ENCODE measurements at regions not wholly inside any gene's neighbourhood (a gene's known extent, or its start where the extent isn't known, plus 50 kb on each side); places are given as distances from the start of the nearest gene placed in this dataset.

DNA sequence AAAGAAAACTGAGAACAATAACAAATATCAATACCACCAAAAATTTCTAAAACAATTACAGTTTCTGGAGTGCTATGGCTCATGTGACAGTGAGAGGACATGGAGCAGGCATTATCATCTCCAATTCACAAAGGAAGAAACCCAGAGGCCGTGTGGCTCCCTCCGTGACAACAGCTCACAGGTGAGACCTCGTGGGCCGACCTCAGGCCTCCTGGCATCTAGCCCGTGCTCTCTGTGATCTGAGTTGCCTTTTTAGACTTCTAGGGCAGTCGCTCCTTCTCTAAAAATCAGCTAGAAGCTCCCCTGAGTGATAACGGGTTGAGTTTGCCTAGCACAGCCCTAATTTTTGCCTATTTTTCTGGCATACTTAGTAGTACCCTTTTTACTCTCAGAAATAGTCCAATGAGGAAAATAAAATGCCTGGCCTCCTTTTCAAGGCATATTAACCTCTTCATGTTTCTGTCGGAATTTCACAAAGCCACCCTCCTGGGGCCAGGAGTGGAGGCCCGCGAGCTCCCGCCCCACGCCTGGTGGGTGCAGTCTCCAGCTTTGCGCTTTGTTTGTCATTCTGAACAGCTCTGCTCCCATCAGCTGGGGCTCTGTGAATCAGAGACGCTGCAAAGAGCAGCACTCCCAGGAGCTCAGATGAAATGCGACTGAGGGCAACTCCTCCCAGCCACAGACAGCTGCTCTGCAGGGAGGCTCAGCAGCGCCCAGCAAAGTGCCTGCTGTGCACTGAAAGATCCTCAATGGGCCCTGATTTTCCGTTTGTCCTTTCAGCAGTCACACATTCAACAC is 292.5 kb downstream of the UQCRFS1 start:
- DNase-seq, result no peak

DNA sequence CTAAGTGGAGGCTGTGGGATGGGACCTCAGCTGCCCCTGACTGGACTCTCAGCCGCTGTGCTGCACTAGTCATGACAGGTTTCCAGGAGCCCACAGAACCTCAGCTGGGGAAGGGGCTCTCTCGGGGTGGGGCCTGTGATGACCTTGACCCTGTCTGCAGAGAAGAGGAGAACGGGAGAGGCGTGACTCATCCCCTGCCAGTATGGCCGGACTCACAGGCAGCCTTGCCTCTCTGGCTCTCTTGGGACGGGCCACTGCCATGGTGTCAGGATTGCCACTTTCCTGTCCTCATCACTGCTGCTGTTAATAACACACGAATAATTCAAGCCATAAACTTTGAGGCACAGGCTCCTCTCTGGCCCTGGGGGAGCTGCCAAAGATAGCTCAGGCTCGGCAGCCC is 295.3 kb downstream of the UQCRFS1 start:
- DNase-seq, result no peak

DNA sequence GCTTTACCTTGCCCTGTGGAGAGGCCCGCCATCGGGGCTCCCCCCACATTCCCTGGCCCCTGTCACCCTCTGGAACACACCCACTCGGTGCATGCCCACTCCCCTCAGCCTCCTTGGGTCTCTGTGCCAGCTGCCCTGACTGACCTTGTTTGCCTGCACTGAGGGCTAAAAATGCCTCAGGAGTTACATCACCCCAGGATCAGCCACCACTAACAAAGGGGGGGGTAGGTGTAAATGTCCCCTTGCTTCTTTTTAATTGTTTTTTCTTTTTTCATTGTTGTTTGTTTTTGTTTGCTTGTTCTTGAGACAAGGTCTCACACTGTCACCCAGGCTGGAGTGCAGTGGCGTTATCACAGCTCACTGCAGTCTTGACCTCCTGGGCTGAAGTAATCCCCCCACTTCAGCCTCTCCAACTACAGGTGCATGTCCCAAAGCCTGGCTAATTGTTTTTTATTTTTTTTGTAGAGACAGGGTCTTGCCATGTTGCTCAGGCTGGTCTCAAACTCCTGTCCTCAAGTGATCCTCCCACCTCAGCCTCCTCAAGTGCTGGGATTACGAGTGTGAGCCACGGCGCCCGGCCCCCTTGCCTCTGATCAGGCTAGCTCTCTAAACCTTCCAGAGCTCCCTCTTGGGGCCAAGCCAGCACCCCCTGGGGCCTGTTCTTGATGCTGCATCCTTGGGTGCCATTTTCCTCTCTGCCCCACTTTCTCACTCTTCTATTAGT is 297.1 kb downstream of the UQCRFS1 start:
- DNase-seq, result no peak

DNA sequence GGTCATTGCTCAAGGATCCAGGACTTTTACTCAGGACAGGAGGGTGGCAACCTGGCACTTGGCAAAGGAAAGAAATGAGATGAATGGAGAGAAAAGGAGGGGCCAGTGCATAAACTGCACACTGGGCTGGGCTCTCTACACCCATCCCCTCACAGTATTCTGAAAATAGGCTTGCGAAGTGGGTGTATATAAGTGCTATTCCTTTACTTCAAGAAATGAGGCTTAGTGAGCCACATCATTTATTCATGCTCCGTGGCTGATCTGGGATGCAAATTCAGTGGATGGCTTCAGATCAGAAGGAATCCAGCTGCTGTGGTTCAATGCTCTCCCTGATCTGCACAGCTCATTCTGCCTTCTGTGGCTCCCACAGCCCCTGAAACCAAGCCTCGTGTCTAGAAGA is 297.7 kb downstream of the UQCRFS1 start:
- DNase-seq, result no peak

DNA sequence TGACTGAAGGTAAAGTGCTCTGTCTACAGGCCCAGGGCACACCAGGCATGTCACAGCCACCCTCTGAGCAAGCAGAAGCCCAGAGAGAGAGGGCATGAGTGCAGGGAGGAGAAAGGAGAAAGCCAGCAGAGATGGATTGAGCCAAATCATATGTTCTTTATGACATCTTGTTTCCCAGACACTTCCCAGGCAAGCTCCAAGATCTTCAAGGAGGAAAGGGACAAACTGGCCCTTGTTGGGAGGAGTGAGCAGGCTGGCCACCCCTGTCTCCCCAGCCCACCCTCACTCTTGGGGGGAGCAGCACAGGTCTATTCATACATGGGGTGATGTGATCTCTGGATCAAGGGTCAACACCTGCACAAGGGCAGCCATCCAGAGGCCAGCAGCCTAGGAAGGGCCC is 298.8 kb downstream of the UQCRFS1 start:
- DNase-seq, result no peak

DNA sequence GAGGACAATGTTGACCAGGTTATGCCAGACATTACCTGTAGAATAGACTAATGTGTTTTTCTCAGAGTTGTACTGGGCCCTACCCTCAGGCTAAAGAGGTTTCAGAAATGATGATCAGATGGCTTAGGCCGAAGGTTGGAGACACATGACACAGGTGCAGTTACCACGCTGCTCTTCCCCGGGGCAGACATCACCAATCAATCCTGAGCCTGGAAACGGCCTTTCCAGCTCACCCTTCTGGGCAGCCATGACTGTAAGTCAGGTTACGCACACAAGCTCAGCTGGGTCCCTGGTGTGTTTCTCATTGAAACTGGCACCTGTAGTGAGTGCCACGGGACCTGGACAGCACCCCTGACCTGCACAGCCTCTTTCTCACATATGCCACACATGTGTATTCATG is 299.3 kb downstream of the UQCRFS1 start:
- DNase-seq, result no peak

DNA sequence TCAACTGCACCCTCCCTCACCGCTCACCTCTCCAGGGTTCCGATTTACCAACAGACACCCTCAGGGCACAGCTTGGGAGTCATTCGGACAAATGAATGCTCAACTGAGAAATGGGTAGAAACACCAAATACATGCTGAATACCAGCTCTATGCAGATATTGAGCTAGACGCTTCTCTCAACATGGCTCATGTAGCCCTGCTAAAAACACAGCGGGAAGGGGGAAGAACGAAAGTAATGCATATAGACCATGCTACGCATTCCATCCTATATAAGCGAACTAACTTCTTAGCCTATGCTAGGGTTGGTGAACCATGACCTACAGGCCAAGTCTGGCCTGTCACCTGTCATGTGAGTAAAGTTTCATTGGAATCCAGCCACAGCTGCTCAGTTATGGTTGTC is 304.0 kb downstream of the UQCRFS1 start:
- no peak for DNase-seq

DNA sequence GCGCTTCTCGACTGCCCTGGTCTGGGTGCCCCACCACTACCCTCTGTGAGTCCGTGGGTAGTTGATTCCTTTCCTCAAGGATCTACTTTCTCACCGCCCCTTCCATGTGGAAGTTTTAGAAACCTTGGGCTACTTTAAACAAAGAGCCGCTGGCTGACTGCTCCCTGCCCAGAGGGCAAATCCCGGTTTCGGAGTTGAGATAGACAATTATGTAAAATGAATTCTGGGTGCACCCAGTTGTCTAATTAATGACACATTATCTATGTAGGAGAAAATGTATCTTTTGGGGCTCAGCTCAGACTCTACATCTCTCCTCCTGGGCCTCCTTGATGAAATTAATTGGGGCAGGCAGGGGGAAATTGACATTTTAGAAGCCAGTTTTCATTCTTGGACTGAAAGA is 305.4 kb downstream of the UQCRFS1 start:
- no peak for DNase-seq

DNA sequence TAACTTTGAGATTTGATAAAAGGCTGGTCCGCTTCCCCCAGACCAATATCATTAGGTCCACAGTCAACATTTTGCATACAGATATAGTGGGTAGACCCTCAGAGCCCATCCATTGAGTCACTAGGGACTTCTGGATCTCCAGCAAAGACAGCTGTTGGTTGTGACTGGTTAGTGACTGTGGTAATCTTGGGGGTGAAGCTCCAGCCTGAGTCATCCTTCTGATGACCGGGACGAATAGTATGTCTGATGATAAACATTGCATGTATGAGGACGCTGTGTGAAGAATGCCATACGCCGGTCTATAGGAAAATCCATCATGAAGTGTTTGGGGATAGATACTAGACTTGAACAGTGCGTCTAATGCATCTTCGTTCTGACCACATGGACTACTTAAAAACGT is 307.0 kb downstream of the UQCRFS1 start:
- no peak for DNase-seq

DNA sequence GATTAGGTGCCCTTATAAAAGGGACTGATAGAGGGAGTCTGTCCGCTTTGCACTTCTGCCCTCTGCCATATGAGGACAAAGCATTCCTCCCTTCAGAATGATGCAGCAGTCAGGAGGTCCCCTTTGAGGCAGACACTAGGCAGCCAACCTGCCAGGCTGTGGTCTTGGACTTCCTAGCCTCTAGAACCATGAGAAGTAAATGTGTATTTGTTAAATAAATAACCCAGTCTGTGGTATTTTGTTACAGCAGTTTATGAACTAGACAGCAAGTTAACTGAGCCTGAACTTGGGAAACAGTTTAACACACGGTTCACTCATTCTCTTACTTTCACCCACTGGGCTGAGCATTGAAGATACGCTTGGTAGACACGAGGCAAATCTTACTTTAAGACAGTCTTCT is 313.2 kb downstream of the UQCRFS1 start:
- DNase-seq, result no peak

DNA sequence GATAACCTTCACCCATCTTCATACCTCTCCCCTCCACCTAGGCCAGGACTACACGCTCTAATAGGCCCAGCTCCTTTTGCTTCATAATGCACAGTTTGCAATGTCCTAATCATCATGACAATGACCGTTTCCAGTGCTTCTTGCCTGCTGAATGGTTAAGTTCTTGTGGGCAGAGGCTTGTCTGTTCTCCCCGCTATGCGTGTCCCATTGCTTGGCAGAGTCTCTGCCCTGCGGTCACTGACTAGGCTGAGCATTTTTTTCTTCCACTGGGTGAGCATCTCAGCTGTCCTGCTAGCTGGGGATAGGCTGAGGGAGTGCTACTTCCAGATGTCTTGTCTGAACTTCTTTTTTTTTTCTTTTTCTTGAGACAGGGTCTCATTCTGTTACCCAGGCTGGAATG is 314.7 kb downstream of the UQCRFS1 start:
- DNase-seq, result no peak

DNA sequence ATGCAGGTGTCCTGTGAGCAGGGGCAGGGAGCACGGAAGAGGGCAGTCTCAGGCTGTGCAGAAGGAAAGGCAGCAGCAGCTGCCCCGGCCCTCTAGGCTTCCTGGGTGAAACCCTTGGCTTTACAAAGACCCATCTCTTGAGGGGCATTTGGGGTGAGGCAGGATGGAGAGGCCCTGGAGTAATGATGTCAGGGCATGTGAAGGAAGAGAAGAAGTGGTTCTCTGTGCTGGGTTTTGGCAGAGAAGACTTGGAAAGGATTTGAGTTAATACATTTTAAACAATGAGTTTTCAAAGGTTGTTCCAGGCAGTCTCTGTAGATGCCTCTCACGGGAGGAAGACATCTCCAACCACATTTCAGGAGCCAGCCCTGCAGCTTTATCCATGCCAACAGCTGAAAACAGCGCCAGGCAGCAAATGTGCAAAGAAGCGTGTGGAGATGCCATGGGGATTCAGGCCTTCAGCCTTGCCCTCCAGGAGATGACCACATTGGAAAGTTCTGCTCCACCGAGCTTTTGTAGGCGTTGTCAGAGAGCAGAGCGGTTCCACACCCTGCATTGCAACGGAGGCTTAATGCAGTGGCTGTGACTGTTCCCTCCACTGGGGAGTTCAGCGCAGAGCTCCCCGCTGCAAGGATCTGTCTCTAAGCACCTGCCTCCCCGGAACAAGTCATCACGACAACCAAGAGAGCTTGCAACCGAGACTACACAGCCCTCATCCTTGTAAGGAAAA is 322.8 kb downstream of the UQCRFS1 start:
- DNase-seq, result no peak

DNA sequence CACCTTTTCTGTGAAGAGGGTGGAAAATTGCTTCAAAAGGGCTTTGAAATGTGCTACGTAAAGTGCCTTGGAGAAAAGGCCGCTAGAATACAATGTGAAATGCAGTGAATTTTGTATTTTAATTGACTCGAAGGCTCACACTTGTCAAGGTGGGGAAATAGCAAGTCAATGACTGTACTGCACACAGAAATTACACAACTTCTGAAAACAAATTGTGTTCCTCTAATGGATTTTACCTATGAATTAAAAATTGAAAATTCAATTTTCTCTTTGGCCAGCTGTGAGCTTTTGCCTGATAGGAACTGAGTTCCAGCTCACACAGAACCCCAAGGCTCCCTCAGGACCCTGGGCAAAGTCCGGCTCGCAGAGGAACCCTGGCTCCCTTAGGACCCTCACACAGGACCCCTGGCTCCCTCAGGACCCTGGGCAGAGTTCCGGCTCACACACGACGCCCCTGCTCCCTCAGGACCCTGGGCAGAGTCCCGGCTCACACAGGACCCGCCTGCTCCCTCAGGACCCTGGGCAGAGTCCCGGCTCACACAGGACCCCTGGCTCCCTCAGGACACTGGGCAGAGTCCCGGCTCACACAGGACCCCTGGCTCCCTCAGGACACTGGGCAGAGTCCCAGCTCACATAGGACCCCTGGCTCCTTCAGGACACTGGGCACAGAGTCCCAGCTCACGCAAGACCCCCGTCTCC is 324.9 kb downstream of the UQCRFS1 start:
- no peak for DNase-seq

DNA sequence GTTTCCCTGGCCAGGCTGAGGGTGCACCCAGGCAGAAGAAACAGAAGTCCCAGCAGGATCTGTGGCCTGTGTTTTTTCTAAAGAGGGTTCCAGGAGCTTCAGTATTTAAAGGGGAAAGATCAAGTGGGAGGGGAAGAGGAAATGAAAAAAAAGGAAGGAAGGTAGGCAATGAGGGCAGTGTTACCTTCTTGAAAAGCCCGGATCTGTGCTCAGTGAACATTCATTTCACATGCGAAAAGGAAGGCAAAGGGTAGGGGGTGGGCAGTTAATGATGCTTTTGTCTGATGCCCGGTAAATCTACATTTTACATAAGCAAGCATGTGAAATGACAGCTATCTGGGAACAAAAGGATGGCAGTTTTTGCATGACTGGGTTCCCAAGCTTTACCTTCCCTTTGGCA is 326.2 kb downstream of the UQCRFS1 start:
- DNase-seq, result no peak

DNA sequence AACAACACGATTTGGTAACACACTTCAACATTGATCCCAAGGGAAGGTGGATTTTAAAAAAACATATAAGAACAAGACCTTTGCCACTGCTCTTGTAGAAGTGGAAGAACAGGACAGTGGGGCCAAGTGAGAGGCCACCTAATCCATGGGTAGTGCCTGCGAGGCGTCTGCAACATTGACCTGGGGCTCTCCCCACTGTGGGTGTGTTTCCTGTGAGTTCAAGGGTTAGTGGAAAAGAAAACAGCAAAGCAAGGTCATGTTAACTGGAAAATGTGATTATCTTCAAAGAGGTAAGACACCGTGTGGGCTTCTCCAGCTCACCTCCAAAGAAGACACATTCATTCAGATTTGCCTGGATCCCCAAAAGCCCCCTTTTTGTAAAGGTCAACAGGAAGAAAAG is 327.0 kb downstream of the UQCRFS1 start:
- no peak for DNase-seq

DNA sequence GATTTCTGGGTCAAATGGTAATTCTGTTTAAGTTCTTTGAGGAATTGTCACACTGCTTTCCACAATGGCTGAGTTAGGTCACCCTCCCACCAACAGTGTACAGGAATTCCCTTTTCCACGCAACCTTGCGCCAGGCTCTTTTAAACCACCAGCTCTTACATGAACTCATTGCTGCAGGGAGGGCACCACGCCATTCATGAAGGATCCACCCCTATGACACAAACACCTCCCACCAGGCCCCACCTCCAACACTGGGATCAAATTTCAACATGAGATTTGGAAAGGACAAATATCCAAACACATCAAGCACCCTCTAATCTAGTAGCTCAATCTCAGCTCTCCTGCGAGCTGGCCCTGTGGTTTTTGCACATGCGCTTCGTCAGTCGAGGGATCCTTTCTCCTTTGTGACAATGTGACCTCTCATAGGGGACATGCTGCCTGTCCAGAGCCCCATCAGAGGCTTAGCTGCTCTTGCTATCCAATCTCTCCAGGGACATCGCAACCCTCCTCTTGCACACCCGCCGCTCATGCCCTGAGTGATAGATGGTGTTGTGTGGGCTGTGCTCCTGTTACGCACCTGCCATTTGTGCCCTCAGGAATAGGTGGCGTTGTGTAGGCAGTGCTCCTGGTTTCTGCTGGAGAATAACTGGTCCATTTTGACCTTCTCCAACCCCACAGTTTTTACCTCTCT is 328.0 kb downstream of the UQCRFS1 start:
- no peak for DNase-seq

DNA sequence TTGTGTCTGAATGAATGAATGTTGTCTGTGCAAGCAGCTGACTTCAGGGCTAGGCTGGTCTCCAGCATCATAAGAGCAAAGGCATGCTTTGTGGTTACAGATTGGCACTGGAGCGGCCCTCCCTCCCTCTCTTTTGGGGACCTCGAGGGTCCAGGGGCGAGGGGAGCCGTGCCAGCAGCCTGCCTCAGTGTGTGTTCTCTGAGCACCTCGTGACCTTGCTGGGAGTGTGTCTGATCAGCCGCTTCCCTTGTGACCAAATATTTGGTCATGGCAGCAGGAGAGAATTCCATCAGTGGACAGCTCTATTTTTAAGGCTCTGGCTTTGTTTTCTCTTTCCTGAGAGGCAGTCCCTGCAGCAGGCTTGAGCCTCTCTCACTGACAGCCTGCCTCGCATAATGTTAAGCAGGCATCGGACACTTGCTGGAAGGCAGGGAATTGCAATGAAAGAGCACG is 329.7 kb downstream of the UQCRFS1 start:
- DNase-seq, result no peak

DNA sequence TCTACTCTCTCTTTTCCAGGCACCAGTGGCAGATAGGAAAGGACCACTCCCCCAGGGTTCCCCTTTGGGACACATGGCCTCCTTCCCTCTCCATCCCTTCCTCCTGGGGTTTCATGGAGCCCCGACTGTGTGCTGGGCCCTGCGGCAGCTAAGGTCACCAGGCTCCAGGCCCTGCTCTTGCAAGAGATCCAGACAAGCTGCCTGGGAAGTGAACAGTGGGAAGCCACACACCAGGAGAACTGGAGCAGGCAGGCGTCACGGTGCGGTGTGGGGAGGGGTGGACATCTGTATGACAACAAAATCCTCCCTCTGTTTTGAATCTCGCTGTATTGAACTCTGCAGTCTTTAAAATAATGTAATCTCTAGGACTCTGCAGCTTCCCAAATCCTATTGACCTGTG is 330.1 kb downstream of the UQCRFS1 start:
- no peak for DNase-seq

DNA sequence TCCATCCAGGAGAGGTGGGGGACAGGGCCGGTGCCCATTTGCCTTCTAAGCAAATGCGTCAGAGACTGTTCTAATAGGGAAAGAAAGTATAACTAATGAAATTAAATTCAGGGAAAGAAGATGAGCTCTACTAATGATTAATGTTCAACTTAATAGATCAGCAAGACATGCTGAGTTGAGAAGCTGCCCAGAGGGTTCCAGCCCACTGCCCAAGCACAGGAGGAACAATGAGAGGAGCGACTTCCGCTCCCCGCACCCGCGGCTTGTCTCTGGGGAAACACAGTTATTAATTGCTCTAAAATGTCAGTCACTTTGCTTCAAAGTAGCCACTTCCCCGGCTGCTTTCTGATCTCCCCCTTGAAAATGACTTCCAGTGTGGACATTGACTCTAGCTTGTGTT is 331.3 kb downstream of the UQCRFS1 start:
- DNase-seq, result no peak

DNA sequence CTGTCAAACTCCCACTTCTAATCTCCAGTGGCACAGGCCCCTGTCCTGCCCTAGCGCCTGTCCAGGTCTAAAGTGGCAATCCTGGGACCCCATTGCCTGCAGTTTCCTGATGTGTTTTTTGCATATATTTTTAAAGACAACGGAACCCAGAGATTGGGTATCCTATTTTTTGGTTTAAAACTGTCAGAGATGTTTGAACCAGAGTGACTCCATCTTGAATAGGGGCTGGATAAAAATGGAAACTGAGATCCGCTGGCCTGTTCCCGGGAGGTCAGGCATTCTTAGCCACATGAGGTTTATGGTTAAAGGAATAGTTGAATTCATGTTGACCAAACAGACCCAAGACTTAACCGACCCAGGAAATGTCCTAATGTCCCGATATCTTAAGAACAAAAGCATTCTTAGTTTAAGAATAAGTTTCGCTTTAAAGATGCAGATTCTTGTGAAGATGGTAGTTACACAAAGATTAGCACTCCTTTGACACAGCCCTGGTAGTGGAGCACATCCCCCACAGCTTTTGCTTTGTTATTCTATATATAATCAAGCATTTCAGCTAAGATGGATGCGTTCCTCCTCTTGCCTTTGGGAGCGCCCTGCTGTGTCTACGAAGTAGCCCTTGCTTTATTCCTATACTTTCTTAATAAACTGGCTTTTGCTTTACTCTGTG is 332.1 kb downstream of the UQCRFS1 start:
- no peak for DNase-seq

DNA sequence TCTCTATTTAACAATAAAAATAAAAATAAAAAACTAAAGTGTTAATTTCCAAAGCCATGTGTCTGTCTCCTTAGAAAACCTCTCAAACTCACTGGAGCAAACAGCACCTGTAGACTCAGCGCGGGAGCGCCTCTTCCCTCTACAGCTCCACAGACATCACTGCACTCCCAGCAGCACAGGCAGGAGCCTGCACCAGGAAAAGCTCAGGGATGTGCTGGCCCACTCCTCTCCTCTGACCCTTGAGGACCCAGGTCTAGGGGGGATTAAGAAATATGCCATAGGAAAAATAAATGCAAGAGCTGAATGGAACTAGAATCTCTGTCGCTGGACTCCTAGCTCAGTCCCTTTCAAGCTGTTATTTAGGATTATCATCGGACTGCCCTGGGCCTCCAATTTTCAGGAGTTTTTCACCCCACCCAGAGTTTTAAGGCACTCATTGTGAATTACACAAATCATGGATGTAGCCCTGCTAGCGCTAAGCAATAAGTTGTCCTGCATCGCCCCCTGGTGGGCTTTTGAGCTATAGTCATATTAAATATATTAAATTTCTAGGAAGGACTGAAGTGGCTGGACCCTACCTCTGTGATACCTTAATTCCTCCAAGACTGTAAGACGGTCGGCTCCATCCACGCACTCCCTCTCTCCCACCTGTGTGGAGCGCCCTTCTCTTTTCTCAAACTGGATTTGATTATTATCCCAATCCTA is 333.9 kb downstream of the UQCRFS1 start:
- DNase-seq, result no peak
